DOHH2 (cell line): ENCODE measurements at regions not wholly inside any gene's neighbourhood (a gene's known extent, or its start where the extent isn't known, plus 50 kb on each side); places are given as distances from the start of the nearest gene placed in this dataset.

Experiments
- H3F3A ChIP-seq: fragments of 200-600 bp; sonication (generic), shearing (Covaris generic); 2 replicates; pipeline ENCODE4 v1.6.0; 2016; ENCODE audit warnings: antibody characterized with exemption, mild to moderate bottlenecking; ENCODE audit not compliant: control insufficient read depth, insufficient read depth
- H3K27ac ChIP-seq: fragments of 200-600 bp; sonication (generic); 2 replicates; pipeline ENCODE4 v1.5.1; 2014; ENCODE audit warnings: low read depth, mild to moderate bottlenecking, low read length, moderate library complexity
- H3K27me3 ChIP-seq: fragments of 200-600 bp; sonication (generic); 2 replicates; pipeline ENCODE4 v1.6.1; 2014; ENCODE audit warnings: mild to moderate bottlenecking, low read length, mixed read lengths; ENCODE audit not compliant: control insufficient read depth
- H3K36me3 ChIP-seq: fragments of 200-600 bp; sonication (generic); 2 replicates; pipeline ENCODE4 v1.6.1; 2014; ENCODE audit warnings: mild to moderate bottlenecking, low read length, moderate library complexity, mixed read lengths; ENCODE audit not compliant: control insufficient read depth
- H3K4me1 ChIP-seq: fragments of 200-600 bp; sonication (generic); 2 replicates; pipeline ENCODE4 v1.6.1; 2014; ENCODE audit warnings: mild to moderate bottlenecking, low read length, mixed read lengths; ENCODE audit not compliant: control insufficient read depth
- H3K4me2 ChIP-seq: fragments of 200-600 bp; sonication (generic); 2 replicates; pipeline ENCODE4 v1.6.0; 2014; ENCODE audit warnings: mild to moderate bottlenecking, low read length, moderate library complexity
- H3K4me3 ChIP-seq: fragments of 200-600 bp; sonication (generic); 2 replicates; pipeline ENCODE4 v1.5.1; 2014; ENCODE audit warnings: mild to moderate bottlenecking, low read length, mixed read lengths
- H3K79me2 ChIP-seq: fragments of 200-600 bp; sonication (generic); 2 replicates; pipeline ENCODE4 v1.6.1; 2014; ENCODE audit warnings: mild to moderate bottlenecking, low read length, mixed read lengths; ENCODE audit not compliant: control insufficient read depth
- H3K9me2 ChIP-seq: fragments of 200-600 bp; sonication (generic); replicated peaks from 2 replicates; pipeline ENCODE4 v1.6.1; 2014; ENCODE audit warnings: mild to moderate bottlenecking, low read length, mixed read lengths; ENCODE audit not compliant: control insufficient read depth
- H3K9me3 ChIP-seq: fragments of 200-600 bp; sonication (generic); 2 replicates; pipeline ENCODE4 v1.6.1; 2014; ENCODE audit warnings: antibody characterized with exemption, low read length, mixed read lengths; ENCODE audit not compliant: control insufficient read depth, insufficient read depth
- H4K20me1 ChIP-seq: fragments of 200-600 bp; sonication (generic); 2 replicates; pipeline ENCODE4 v1.6.0; 2014; ENCODE audit warnings: low read depth, mild to moderate bottlenecking, antibody characterized with exemption, low read length, moderate library complexity; ENCODE audit not compliant: control insufficient read depth, insufficient read depth
- EZH2phosphoT487 ChIP-seq: fragments of 200-600 bp; sonication (generic); IDR thresholded peaks from 2 replicates; pipeline ENCODE4 v1.6.1; 2017; ENCODE audit warnings: borderline replicate concordance, mild to moderate bottlenecking, antibody characterized with exemption, low read length, moderate library complexity, mixed read lengths
- TF ChIP-seq, protein P1 (sequence below): fragments of 200-600 bp; sonication (generic); IDR thresholded peaks from one replicate; pipeline ENCODE4 v1.5.1; 2014; ENCODE audit warnings: antibody characterized with exemption, mild to moderate bottlenecking, low read depth, low read length; ENCODE audit not compliant: poor library complexity, severe bottlenecking

DNA sequence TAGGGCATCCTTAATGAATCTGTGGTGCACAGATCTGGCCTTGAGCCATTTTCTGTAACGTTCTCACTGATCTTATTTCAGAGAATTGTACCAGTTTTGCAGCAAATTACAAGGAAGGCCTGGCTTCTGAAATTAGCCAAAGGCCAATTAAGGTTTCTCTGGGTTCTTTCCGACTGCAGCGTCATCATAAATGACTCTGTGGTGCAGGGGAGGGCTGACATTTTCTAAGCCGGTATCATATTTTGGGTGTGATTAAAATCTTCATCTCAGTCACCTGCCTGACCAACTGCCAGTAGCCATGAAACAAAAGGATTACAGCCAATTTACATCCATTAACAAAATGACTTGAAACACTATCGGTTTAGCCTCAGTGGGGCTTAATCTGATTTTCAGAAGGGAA is 363.7 kb downstream of the ADRA2A start:
- no peak overlapping the region for H3K4me2 ChIP-seq
- H3K4me1 ChIP-seq: no peaks in the 10 kb centered on the region
- H3K4me3 ChIP-seq: no peak overlapping the region
- no peaks in the 10 kb centered on the region for H3K79me2 ChIP-seq
- H3K9me3 ChIP-seq: no peaks in the 10 kb centered on the region
- no peaks in the 10 kb centered on the region for H3K36me3 ChIP-seq
- no peak for TF ChIP-seq EZH2phosphoT487
- TF ChIP-seq, protein P1, sequence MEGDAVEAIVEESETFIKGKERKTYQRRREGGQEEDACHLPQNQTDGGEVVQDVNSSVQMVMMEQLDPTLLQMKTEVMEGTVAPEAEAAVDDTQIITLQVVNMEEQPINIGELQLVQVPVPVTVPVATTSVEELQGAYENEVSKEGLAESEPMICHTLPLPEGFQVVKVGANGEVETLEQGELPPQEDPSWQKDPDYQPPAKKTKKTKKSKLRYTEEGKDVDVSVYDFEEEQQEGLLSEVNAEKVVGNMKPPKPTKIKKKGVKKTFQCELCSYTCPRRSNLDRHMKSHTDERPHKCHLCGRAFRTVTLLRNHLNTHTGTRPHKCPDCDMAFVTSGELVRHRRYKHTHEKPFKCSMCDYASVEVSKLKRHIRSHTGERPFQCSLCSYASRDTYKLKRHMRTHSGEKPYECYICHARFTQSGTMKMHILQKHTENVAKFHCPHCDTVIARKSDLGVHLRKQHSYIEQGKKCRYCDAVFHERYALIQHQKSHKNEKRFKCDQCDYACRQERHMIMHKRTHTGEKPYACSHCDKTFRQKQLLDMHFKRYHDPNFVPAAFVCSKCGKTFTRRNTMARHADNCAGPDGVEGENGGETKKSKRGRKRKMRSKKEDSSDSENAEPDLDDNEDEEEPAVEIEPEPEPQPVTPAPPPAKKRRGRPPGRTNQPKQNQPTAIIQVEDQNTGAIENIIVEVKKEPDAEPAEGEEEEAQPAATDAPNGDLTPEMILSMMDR: no peak
- no peaks in the 10 kb centered on the region for H3F3A ChIP-seq
- H4K20me1 ChIP-seq: no peaks in the 10 kb centered on the region
- H3K9me2 ChIP-seq: no peaks in the 10 kb centered on the region
- H3K27ac ChIP-seq: no peak overlapping the region
- H3K27me3 ChIP-seq: no peaks in the 10 kb centered on the region

DNA sequence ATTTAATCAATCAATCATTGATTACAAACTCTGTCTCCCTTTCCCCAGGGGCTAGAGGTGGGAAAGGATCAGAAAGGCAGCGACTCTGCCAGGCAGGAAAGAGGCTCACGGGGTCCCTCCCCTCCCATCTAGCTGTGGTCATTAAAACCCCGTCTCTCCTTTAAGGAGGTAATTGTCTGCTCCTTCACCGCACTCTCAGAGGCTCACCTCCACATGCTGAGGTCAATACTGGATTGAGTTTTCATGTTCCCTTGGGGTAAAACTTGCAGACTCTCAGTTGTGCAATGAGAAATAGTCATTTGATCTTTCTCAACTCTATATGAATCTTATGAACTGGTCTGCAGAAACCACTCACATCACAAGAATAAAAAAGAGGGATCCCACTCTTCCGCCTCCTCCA is 368.8 kb downstream of the ADRA2A start:
- no peaks in the 10 kb centered on the region for H3F3A ChIP-seq
- H3K27me3 ChIP-seq: no peaks in the 10 kb centered on the region
- no peaks in the 10 kb centered on the region for H3K4me1 ChIP-seq
- H3K4me3 ChIP-seq: no peak overlapping the region
- no peak overlapping the region for H3K4me2 ChIP-seq
- H3K36me3 ChIP-seq: no peaks in the 10 kb centered on the region
- no peaks in the 10 kb centered on the region for H3K9me3 ChIP-seq
- no peak overlapping the region for H3K27ac ChIP-seq
- no peak for TF ChIP-seq EZH2phosphoT487
- TF ChIP-seq, protein P1: no peak
- no peaks in the 10 kb centered on the region for H4K20me1 ChIP-seq
- no peaks in the 10 kb centered on the region for H3K9me2 ChIP-seq
- H3K79me2 ChIP-seq: no peaks in the 10 kb centered on the region

DNA sequence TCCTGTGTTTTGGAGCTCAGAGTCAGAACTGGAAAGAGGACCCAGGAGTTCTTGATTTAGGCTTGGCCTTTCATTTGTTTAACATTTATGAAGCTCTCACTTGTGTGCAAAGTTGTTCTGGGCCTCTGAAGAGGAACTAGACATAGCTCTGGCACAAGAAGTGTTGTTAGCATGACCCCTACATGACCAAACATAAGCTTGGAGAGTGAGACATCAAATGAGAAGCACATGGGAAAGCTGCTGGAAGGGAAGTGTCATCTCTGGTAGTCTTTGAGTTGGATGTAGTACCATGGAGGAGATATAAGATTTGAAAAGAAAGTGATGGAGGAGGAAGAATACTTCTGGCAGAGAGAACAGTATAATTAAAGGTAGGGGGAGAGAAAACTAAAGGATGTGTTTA is 370.1 kb downstream of the ADRA2A start:
- TF ChIP-seq, protein P1: no peak
- no peak for TF ChIP-seq EZH2phosphoT487

GRCh38 chr10:111452153-111452552 is 375.3 kb downstream of the ADRA2A start:
- TF ChIP-seq EZH2phosphoT487: no peak
- TF ChIP-seq, protein P1: no peak
- H3K4me3 ChIP-seq: no peak overlapping the region

More for the DNA sequence above, 370.1 kb downstream of the ADRA2A start:
- Histone ChIP-seq H3K4me3 (no peak overlapping the region), H3K4me1 (no peaks in the 10 kb centered on the region), H4K20me1 (no peaks in the 10 kb centered on the region), H3K9me2 (no peaks in the 10 kb centered on the region), H3F3A (no peaks in the 10 kb centered on the region), H3K79me2 (no peaks in the 10 kb centered on the region), H3K27ac (no peak overlapping the region), H3K36me3 (no peaks in the 10 kb centered on the region), H3K9me3 (no peaks in the 10 kb centered on the region), H3K27me3 (no peaks in the 10 kb centered on the region), H3K4me2 (no peak overlapping the region)

More at GRCh38 chr10:111452153-111452552, 375.3 kb downstream of the ADRA2A start:
- Histone ChIP-seq H3K79me2 (no peaks in the 10 kb centered on the region), H3K27me3 (no peaks in the 10 kb centered on the region), H3K9me3 (no peaks in the 10 kb centered on the region), H3K4me1 (no peaks in the 10 kb centered on the region), H3K27ac (no peak overlapping the region), H3K9me2 (no peaks in the 10 kb centered on the region), H3K36me3 (no peaks in the 10 kb centered on the region), H4K20me1 (no peaks in the 10 kb centered on the region), H3K4me2 (no peak overlapping the region), H3F3A (no peaks in the 10 kb centered on the region)
